ENCODE measurements at regions not wholly inside any gene's neighbourhood (a gene's known extent, or its start where the extent isn't known, plus 50 kb on each side); places are given as distances from the start of the nearest gene placed in this dataset.
A peak's percentile ranks its signal among the peaks of the same experiment; 100 is the strongest.

DNA sequence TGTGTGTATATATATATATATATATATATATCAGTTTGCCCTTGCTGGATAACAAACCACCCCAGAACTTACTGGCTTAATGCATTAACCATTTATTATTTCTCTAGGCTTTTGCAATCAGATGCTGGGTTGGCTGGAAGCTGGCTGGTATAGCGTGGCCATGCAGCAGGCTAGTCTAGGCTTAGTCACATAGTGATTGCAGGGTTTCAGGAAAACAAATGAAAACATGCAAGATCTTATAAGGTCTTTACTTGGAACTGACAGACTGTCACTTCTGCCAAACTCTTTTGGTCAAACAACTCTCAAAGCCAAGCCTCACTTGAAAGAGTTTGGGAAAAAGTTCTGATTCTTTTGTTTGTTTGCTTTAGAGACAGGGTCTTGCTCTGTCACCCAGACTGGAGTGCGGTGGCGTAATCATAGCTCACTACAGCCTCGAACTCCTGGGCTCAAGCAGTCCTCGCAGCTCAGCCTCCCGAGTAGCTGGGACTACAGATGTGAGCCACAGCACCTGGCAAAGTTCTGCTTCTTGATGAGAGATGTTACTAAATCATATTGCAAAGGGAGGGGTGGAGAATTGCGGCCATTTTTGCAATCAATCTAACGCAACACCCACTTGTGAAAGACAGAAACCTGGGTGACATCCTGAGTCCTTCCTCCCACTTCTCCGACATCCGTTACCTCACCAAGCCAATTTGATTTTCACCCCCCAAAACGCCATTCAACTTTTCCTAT is 58.7 kb upstream of the SMOX start:
- TF ChIP-seq CREB1 (IDR thresholded peaks at IDR 0.05; ENCODE audit: low read depth) (no peak), EGR1 (IDR thresholded peaks at IDR 0.05) (no peak), NFIC (IDR thresholded peaks at IDR 0.05) (no peak), YY1 (IDR thresholded peaks at IDR 0.05; ENCODE audit: low read depth) (no peak), TEAD4 (IDR thresholded peaks at IDR 0.05) (no peak), FOXM1 (IDR thresholded peaks at IDR 0.05; ENCODE audit: borderline replicate concordance, low read depth) (no peak), CEBPB (IDR thresholded peaks at IDR 0.05) (no peak), RAD21 (IDR thresholded peaks at IDR 0.05; ENCODE audit: low read depth) (no peak), TAF1 (IDR thresholded peaks at IDR 0.05; ENCODE audit: low read depth) (no peak), EP300 (IDR thresholded peaks at IDR 0.05; ENCODE audit: borderline replicate concordance) (no peak), TCF12 (IDR thresholded peaks at IDR 0.05; ENCODE audit: low read depth) (no peak)
- TF ChIP-seq, protein P1, sequence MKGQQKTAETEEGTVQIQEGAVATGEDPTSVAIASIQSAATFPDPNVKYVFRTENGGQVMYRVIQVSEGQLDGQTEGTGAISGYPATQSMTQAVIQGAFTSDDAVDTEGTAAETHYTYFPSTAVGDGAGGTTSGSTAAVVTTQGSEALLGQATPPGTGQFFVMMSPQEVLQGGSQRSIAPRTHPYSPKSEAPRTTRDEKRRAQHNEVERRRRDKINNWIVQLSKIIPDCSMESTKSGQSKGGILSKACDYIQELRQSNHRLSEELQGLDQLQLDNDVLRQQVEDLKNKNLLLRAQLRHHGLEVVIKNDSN (IDR thresholded peaks at IDR 0.05): no peak
- TF ChIP-seq, protein P2, sequence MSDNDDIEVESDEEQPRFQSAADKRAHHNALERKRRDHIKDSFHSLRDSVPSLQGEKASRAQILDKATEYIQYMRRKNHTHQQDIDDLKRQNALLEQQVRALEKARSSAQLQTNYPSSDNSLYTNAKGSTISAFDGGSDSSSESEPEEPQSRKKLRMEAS (IDR thresholded peaks at IDR 0.05): no peak
- TF ChIP-seq, protein P3, sequence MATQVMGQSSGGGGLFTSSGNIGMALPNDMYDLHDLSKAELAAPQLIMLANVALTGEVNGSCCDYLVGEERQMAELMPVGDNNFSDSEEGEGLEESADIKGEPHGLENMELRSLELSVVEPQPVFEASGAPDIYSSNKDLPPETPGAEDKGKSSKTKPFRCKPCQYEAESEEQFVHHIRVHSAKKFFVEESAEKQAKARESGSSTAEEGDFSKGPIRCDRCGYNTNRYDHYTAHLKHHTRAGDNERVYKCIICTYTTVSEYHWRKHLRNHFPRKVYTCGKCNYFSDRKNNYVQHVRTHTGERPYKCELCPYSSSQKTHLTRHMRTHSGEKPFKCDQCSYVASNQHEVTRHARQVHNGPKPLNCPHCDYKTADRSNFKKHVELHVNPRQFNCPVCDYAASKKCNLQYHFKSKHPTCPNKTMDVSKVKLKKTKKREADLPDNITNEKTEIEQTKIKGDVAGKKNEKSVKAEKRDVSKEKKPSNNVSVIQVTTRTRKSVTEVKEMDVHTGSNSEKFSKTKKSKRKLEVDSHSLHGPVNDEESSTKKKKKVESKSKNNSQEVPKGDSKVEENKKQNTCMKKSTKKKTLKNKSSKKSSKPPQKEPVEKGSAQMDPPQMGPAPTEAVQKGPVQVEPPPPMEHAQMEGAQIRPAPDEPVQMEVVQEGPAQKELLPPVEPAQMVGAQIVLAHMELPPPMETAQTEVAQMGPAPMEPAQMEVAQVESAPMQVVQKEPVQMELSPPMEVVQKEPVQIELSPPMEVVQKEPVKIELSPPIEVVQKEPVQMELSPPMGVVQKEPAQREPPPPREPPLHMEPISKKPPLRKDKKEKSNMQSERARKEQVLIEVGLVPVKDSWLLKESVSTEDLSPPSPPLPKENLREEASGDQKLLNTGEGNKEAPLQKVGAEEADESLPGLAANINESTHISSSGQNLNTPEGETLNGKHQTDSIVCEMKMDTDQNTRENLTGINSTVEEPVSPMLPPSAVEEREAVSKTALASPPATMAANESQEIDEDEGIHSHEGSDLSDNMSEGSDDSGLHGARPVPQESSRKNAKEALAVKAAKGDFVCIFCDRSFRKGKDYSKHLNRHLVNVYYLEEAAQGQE (IDR thresholded peaks at IDR 0.05; ENCODE audit: low read depth): no peak

DNA sequence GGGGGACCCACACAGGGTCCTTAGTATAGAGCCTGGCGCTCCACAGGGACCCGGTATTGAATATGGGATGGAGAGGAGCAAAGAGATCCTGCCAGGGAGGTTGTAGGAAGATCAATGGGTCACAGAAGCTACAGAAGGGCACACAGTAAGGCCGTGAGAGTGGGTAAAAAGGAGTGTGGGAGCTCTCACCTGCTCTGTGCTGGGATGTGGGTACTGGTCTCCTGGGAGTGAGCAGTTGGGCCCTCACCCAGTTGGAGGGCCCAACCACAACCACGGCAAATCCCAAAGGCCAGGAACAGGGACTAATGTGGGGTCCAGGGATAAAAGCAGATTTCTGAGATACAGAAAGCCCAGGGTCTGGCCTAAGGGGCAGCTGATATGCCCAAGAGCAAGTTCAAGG is 59.9 kb upstream of the SMOX start:
- no peak for TF ChIP-seq TEAD4 (IDR thresholded peaks at IDR 0.05)
- TF ChIP-seq CEBPB (IDR thresholded peaks at IDR 0.05): no peak
- TF ChIP-seq NFIC (IDR thresholded peaks at IDR 0.05): no peak
- TF ChIP-seq, protein P1 (IDR thresholded peaks at IDR 0.05): no peak
- no peak for TF ChIP-seq EGR1 (IDR thresholded peaks at IDR 0.05)
- no peak for TF ChIP-seq ZBTB7A (IDR thresholded peaks at IDR 0.05; ENCODE audit: low read depth)
- no peak for TF ChIP-seq TAF1 (IDR thresholded peaks at IDR 0.05; ENCODE audit: low read depth)
- no peak for TF ChIP-seq TCF12 (IDR thresholded peaks at IDR 0.05; ENCODE audit: low read depth)
- no peak for TF ChIP-seq FOXM1 (IDR thresholded peaks at IDR 0.05; ENCODE audit: borderline replicate concordance, low read depth)

DNA sequence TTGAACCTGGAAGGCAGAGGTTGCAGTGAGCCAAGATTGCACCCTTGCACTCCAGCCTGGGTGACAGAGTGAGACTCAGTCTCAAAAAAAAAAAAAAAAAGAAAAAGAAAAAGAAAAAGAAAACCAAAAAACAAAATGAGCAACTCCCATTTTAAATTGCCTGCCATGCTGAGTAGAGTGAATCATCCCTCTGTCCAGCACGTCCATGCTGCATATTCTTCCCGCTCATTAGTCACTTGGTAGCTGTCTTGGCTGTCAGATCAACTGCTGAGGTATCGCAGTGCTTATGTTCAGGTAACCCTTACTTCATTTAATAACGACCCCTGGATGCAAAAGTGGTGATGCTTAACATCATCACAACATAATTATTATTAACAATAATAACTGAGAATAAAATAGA is 60.7 kb upstream of the SMOX start:
- TF ChIP-seq FOXM1 (IDR thresholded peaks at IDR 0.05; ENCODE audit: borderline replicate concordance, low read depth) (no peak), NFIC (IDR thresholded peaks at IDR 0.05) (no peak)
- TF ChIP-seq, protein P3 (IDR thresholded peaks at IDR 0.05; ENCODE audit: low read depth): 0 out of 2 replicates have a peak, but pooled peaks have one; percentile 15
- TF ChIP-seq, protein P1 (IDR thresholded peaks at IDR 0.05): no peak

DNA sequence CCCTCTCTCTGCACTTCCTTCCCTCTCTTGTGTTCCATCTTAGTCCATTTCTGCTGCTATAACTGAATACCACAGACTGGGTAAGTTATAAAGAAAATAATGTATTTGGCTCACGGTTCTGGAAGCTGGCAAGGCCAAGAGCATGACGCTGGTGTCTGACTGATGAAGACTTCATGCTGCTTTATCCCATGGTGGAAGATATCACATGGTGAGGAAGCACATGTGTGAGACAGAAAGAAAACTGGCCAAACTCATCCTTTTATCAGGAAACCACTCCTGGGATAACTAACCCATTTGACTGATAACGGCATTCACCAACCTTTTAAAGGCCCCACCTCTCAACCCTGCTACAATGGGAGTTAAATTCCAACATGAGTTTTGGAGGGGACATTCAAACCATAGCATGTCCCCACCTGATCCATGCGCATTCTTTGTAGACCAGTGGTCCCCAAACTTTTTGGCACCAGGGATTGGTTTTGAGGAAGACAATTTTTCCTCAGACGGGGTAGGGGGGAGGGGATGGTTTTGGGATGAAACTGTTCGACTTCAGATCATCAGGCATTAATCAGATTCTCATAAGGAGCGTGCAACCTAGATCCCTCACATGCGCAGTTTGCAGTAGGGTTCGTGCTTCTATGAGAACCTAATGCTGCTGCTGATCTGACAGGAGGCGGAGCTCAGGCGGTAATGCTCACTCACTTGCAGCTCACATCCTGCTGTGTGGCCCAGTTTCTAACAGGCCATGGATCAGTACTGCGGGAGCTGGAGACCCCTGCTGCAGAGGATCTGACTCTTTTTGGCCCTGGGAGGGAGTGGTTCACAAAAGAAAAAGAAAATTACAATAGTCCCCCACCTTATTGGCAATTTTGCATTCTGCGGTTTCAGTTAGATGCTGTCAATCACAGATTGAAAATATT is 61.6 kb upstream of the SMOX start:
- TF ChIP-seq ZBTB7A (IDR thresholded peaks at IDR 0.05; ENCODE audit: low read depth): no peak
- TF ChIP-seq RAD21 (IDR thresholded peaks at IDR 0.05; ENCODE audit: low read depth): no peak
- no peak for TF ChIP-seq CREB1 (IDR thresholded peaks at IDR 0.05; ENCODE audit: low read depth)
- TF ChIP-seq EGR1 (IDR thresholded peaks at IDR 0.05): no peak
- TF ChIP-seq FOXM1 (IDR thresholded peaks at IDR 0.05; ENCODE audit: borderline replicate concordance, low read depth): no peak
- TF ChIP-seq, protein P2 (IDR thresholded peaks at IDR 0.05): no peak
- TF ChIP-seq TCF12 (IDR thresholded peaks at IDR 0.05; ENCODE audit: low read depth): no peak

DNA sequence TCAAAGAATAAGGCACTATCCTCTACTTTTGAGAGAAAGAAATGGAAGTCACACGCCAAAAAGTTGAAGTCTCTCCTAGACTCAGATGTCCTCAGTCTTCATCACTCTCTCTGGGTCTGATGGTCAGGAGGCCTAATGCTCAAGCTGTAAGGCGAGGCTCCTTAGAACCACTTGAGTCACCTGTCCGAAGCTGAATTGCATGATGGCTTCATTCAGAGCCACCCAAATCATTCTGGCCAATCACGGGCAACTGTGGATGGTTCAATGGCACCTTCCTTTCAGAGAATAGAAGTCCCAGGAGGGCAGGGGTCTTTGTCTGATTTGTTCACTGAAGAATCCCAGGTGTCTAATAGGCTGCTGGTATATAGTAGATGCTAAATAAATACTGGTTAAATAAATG is 63.9 kb upstream of the SMOX start:
- TF ChIP-seq ZBTB7A (IDR thresholded peaks at IDR 0.05; ENCODE audit: low read depth) (no peak), RAD21 (IDR thresholded peaks at IDR 0.05; ENCODE audit: low read depth) (no peak)

All from Ishikawa (cell line).